ENCODE measurements at regions not wholly inside any gene's neighbourhood (a gene's known extent, or its start where the extent isn't known, plus 50 kb on each side); places are given as distances from the start of the nearest gene placed in this dataset.

DNA sequence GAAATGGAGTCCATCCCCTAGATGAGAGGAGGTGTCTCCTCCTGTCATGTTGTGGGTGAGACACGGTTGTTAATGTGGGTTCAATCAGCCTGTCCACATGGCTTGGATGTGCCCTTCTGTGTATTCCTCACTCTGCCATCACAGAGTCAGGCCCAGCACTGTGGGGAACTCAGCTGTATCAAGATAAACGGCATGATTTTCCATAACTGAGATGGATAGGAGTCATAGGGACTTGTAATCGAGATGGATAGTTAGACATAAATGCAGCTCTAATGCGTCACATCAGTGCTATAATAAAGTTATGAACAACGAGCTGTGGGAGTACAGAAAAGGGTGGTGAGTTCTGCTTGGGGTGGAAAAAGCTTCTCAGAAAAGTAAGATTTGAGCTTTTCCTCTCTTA lies 152.9 kb downstream of the RWDD3 start:
- TF ChIP-seq POLR2AphosphoS5 (IDR thresholded peaks at IDR 0.05; ENCODE audit: borderline replicate concordance, low read depth, low read length) (no peak), EZH2 (IDR thresholded peaks at IDR 0.05) (no peak), FOXP2 (optimal IDR thresholded peaks at IDR 0.05; ENCODE audit: control extremely low read depth, extremely low read length, insufficient read depth) (no peak)

All from SK-N-MC (cell line).